ENCODE measurements at regions not wholly inside any gene's neighbourhood (a gene's known extent, or its start where the extent isn't known, plus 50 kb on each side); places are given as distances from the start of the nearest gene placed in this dataset.
"Not testable (repeated sequence)": the region's sequence is repeated elsewhere in the genome, so short reads cannot be mapped to it uniquely, and the experiment has no call there.

GRCh38 chr15:57767481-57767880 lies 61.0 kb downstream of the POLR2M start:
- DNase-seq, result no peak

GRCh38 chr15:57769266-57769665 lies 62.8 kb downstream of the POLR2M start:
- no peak for DNase-seq

- no peak for DNase-seq
These were observed 64.0 kb downstream of the POLR2M start for GRCh38 chr15:57770495-57770894.

- DNase-seq, result no peak
These were observed 65.9 kb downstream of the POLR2M start for GRCh38 chr15:57772223-57772957.

GRCh38 chr15:57773051-57773450 lies 66.5 kb downstream of the POLR2M start:
- DNase-seq, result no peak

GRCh38 chr15:57777003-57777402 lies 70.5 kb downstream of the POLR2M start:
- DNase-seq, result no peak

GRCh38 chr15:57780471-57780870 lies 74.0 kb downstream of the POLR2M start:
- no peak for DNase-seq

GRCh38 chr15:57782731-57783130 lies 76.2 kb downstream of the POLR2M start:
- no peak for DNase-seq

- no peak for DNase-seq
These were observed 77.6 kb downstream of the POLR2M start for GRCh38 chr15:57784081-57784511.

- DNase-seq, result no peak
These were observed 78.5 kb downstream of the POLR2M start for GRCh38 chr15:57785039-57785438.

GRCh38 chr15:57785959-57786358 lies 79.4 kb downstream of the POLR2M start:
- no peak for DNase-seq

- no peak for DNase-seq
These were observed 82.7 kb downstream of the POLR2M start for GRCh38 chr15:57789225-57789624.

- no peak for DNase-seq
These were observed 86.4 kb downstream of the POLR2M start for GRCh38 chr15:57792724-57793449.

- no peak for DNase-seq
These were observed 88.7 kb downstream of the POLR2M start for GRCh38 chr15:57795261-57795660.

- DNase-seq, result no peak
These were observed 89.6 kb downstream of the POLR2M start for GRCh38 chr15:57796146-57796545.

GRCh38 chr15:57797110-57797509 lies 90.6 kb downstream of the POLR2M start:
- no peak for DNase-seq

- no peak for DNase-seq
These were observed 91.2 kb downstream of the POLR2M start for GRCh38 chr15:57797568-57798267.

GRCh38 chr15:57806003-57806402 lies 99.5 kb downstream of the POLR2M start:
- no peak for DNase-seq

GRCh38 chr15:57809285-57809684 lies 102.8 kb downstream of the POLR2M start:
- not testable (repeated sequence) for DNase-seq

GRCh38 chr15:57816599-57816998 lies 110.1 kb downstream of the POLR2M start:
- DNase-seq, result no peak

GRCh38 chr15:57819646-57820045 lies 113.1 kb downstream of the POLR2M start:
- DNase-seq, result no peak

- DNase-seq, result no peak
These were observed 113.6 kb downstream of the POLR2M start for GRCh38 chr15:57820119-57820518.

- no peak for DNase-seq
These were observed 115.3 kb downstream of the POLR2M start for GRCh38 chr15:57821826-57822225.

Data from activated T-cell treated with anti-CD3 and anti-CD28 coated beads, Interleukin-2, amount 50 U/mL, for 1 hour (primary cell).